ENCODE measurements at regions not wholly inside any gene's neighbourhood (a gene's known extent, or its start where the extent isn't known, plus 50 kb on each side); places are given as distances from the start of the nearest gene placed in this dataset.
A peak's percentile ranks its signal among the peaks of the same experiment; 100 is the strongest.

DNA sequence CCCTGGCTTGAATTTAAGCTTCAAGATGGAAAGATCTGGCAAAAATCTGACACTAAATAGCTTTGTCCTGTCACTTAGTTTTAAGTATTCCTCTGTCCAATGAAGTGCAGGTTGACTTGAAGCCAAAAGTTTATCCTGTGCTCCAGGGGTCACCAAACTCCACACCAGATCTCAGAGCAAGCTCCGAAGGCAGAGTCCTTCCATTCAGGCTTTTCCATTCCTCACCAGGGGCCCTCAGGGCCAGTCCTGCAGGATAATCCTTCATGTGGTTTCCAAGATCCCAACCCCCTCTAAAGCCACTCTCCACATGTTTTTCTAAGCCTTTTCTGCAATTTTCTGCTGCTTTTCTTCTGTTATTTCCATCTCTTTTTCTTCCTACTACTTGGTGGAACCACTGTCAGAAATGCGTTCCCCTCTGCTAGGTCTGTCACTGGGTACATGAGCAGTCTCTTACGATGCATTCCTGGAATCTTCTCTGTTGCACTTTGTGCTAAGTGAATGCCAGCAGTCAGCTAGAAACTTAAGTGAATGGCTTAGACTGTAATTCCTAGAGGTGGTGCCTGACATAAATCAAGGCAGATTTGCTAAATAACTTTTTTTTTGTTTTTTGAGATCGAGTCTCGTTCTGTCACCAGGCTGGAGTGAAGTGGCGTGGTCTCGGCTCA lies 251.4 kb downstream of the MSRB3 start:
- TF ChIP-seq, protein P1, sequence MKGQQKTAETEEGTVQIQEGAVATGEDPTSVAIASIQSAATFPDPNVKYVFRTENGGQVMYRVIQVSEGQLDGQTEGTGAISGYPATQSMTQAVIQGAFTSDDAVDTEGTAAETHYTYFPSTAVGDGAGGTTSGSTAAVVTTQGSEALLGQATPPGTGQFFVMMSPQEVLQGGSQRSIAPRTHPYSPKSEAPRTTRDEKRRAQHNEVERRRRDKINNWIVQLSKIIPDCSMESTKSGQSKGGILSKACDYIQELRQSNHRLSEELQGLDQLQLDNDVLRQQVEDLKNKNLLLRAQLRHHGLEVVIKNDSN (IDR thresholded peaks at IDR 0.05): no peak
- TF ChIP-seq FOXM1 (IDR thresholded peaks at IDR 0.05; ENCODE audit: borderline replicate concordance, low read depth) (no peak), NFIC (IDR thresholded peaks at IDR 0.05) (no peak), TCF12 (IDR thresholded peaks at IDR 0.05; ENCODE audit: low read depth) (no peak), CEBPB (IDR thresholded peaks at IDR 0.05) (no peak), EP300 (IDR thresholded peaks at IDR 0.05; ENCODE audit: borderline replicate concordance) (no peak), CREB1 (IDR thresholded peaks at IDR 0.05; ENCODE audit: low read depth) (no peak), EGR1 (IDR thresholded peaks at IDR 0.05) (no peak), YY1 (IDR thresholded peaks at IDR 0.05; ENCODE audit: low read depth) (no peak), TEAD4 (IDR thresholded peaks at IDR 0.05) (no peak), TAF1 (IDR thresholded peaks at IDR 0.05; ENCODE audit: low read depth) (no peak), RAD21 (IDR thresholded peaks at IDR 0.05; ENCODE audit: low read depth) (no peak)
- TF ChIP-seq, protein P2, sequence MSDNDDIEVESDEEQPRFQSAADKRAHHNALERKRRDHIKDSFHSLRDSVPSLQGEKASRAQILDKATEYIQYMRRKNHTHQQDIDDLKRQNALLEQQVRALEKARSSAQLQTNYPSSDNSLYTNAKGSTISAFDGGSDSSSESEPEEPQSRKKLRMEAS (IDR thresholded peaks at IDR 0.05): no peak
- TF ChIP-seq, protein P3, sequence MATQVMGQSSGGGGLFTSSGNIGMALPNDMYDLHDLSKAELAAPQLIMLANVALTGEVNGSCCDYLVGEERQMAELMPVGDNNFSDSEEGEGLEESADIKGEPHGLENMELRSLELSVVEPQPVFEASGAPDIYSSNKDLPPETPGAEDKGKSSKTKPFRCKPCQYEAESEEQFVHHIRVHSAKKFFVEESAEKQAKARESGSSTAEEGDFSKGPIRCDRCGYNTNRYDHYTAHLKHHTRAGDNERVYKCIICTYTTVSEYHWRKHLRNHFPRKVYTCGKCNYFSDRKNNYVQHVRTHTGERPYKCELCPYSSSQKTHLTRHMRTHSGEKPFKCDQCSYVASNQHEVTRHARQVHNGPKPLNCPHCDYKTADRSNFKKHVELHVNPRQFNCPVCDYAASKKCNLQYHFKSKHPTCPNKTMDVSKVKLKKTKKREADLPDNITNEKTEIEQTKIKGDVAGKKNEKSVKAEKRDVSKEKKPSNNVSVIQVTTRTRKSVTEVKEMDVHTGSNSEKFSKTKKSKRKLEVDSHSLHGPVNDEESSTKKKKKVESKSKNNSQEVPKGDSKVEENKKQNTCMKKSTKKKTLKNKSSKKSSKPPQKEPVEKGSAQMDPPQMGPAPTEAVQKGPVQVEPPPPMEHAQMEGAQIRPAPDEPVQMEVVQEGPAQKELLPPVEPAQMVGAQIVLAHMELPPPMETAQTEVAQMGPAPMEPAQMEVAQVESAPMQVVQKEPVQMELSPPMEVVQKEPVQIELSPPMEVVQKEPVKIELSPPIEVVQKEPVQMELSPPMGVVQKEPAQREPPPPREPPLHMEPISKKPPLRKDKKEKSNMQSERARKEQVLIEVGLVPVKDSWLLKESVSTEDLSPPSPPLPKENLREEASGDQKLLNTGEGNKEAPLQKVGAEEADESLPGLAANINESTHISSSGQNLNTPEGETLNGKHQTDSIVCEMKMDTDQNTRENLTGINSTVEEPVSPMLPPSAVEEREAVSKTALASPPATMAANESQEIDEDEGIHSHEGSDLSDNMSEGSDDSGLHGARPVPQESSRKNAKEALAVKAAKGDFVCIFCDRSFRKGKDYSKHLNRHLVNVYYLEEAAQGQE (IDR thresholded peaks at IDR 0.05; ENCODE audit: low read depth): no peak

DNA sequence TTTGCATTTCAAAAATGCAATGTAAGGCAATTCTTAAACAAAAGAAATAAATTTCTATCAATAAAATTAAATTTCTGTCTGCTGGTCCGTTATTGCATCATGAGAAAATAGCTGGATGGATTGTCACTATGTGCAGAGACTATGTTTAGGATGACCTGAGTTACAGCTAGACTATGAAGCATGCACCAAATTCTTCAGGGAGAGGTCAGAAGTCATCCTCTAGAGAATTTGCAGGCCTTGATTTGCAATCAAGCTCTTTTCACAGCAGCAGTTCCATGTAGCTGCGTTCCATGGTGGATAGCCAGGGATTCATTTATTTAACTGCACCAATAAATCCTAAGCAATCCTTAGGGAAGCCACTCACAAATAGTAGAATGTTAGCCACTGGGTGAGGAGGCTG lies 253.7 kb downstream of the MSRB3 start:
- TF ChIP-seq YY1 (IDR thresholded peaks at IDR 0.05; ENCODE audit: low read depth) (no peak), EP300 (IDR thresholded peaks at IDR 0.05; ENCODE audit: borderline replicate concordance) (no peak), ZBTB7A (IDR thresholded peaks at IDR 0.05; ENCODE audit: low read depth) (no peak), CEBPB (IDR thresholded peaks at IDR 0.05) (no peak), TEAD4 (IDR thresholded peaks at IDR 0.05) (no peak)
- TF ChIP-seq, protein P3 (IDR thresholded peaks at IDR 0.05; ENCODE audit: low read depth): no peak

DNA sequence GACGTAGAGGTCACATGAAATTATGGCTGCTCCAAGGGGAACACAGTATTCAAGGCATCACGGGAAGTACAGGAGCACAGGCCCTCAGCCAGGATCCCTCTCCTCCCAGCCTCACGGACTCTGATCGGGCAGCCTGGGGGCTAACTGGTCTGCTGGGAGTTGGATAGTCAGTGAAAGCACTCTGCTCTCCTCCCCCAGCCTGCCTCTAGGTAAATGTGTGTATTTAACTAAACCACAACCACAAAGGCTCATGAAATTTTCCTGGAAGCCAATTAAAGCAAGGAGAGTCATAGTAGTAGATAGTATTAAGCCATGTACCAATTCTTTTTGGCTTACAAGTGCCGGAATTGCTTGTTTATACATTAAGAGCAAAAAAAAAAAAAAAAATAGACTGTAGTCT lies 254.3 kb downstream of the MSRB3 start:
- TF ChIP-seq EP300 (IDR thresholded peaks at IDR 0.05; ENCODE audit: borderline replicate concordance) (no peak), ZBTB7A (IDR thresholded peaks at IDR 0.05; ENCODE audit: low read depth) (no peak), NFIC (IDR thresholded peaks at IDR 0.05) (no peak), TCF12 (IDR thresholded peaks at IDR 0.05; ENCODE audit: low read depth) (no peak), FOXM1 (IDR thresholded peaks at IDR 0.05; ENCODE audit: borderline replicate concordance, low read depth) (no peak), TEAD4 (IDR thresholded peaks at IDR 0.05) (no peak), TAF1 (IDR thresholded peaks at IDR 0.05; ENCODE audit: low read depth) (no peak), CREB1 (IDR thresholded peaks at IDR 0.05; ENCODE audit: low read depth) (no peak), EGR1 (IDR thresholded peaks at IDR 0.05) (no peak)
- TF ChIP-seq, protein P3 (IDR thresholded peaks at IDR 0.05; ENCODE audit: low read depth): no peak

DNA sequence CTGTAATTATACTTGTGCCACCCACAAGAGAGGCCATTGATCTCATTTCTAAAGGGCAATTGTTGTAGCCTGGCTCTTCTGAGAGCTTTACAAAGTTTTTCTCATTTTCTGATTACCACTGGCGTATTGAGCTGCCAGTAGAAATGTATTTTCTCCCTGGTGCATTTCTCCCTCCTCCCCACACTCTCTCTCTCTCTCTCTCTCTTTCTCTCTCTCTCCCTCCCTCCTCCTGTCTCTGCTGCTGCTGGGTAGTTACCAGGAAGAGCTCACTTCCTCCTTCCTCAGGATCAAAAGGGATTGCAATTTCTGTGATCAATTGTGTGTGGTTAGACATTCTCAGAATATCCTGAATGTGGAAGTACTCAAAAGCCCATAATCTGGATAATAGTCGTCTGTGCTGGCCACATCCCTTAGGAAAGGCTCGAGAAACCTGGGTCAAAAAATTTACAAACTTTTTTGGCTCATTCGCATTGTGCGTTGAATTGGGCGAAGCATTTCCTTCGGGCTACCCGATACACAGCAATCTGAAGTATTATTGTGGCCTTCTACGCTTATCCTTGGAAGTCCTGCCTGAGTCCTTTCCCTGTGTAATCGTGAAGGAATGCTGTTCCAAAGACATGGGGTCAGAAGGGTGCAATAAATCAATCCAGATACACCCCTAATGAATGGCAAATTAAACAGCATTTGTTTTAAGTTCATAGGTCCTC lies 254.8 kb downstream of the MSRB3 start:
- TF ChIP-seq, protein P2 (IDR thresholded peaks at IDR 0.05): peak; percentile 13; the same call in 1 of the 2 replicates
- TF ChIP-seq NFIC (IDR thresholded peaks at IDR 0.05) (peak; percentile 80), RAD21 (IDR thresholded peaks at IDR 0.05; ENCODE audit: low read depth) (peak; percentile 18; the same call in 1 of the 2 replicates), TAF1 (IDR thresholded peaks at IDR 0.05; ENCODE audit: low read depth) (peak; percentile 56), YY1 (IDR thresholded peaks at IDR 0.05; ENCODE audit: low read depth) (0 out of 2 replicates have a peak, but pooled peaks have one; percentile 34), ZBTB7A (IDR thresholded peaks at IDR 0.05; ENCODE audit: low read depth) (no peak), CEBPB (IDR thresholded peaks at IDR 0.05) (peak; percentile 47; the same call in 1 of the 2 replicates), EGR1 (IDR thresholded peaks at IDR 0.05) (no peak), TEAD4 (IDR thresholded peaks at IDR 0.05) (peak; percentile 98), TCF12 (IDR thresholded peaks at IDR 0.05; ENCODE audit: low read depth) (peak; percentile 64; the same call in 1 of the 2 replicates), FOXM1 (IDR thresholded peaks at IDR 0.05; ENCODE audit: borderline replicate concordance, low read depth) (peak; percentile 90), CREB1 (IDR thresholded peaks at IDR 0.05; ENCODE audit: low read depth) (no peak), EP300 (IDR thresholded peaks at IDR 0.05; ENCODE audit: borderline replicate concordance) (peak; percentile 94)
- TF ChIP-seq, protein P3 (IDR thresholded peaks at IDR 0.05; ENCODE audit: low read depth): no peak; the same call in 1 of the 2 replicates
- TF ChIP-seq, protein P1 (IDR thresholded peaks at IDR 0.05): no peak

Measured in Ishikawa (cell line).